Activated T-helper 17 cell treated with anti-CD3 and anti-CD28 coated beads, Interleukin-2, amount 50 U/mL, for 72 hours (primary cell): ENCODE measurements at regions not wholly inside any gene's neighbourhood (a gene's known extent, or its start where the extent isn't known, plus 50 kb on each side); places are given as distances from the start of the nearest gene placed in this dataset.

Experiments
- ATAC-seq: fragments of 150-1000 bp; cut with Tn5 transposase; replicated peaks from 2 replicates; pipeline ENCODE4 v1.10.0; 2021; ENCODE audit warnings: mild to moderate bottlenecking, moderate library complexity
- H3K27ac Mint-ChIP-seq: one replicate; pipeline ENCODE4 v1.8.0; 2022; ENCODE audit warnings: mixed read lengths
- H3K27me3 Mint-ChIP-seq: one replicate; pipeline ENCODE4 v1.8.0; 2022; ENCODE audit warnings: mixed read lengths
- H3K36me3 Mint-ChIP-seq: one replicate; pipeline ENCODE4 v1.8.0; 2022; ENCODE audit warnings: low read depth, mild to moderate bottlenecking, mixed read lengths
- H3K4me1 Mint-ChIP-seq: one replicate; pipeline ENCODE4 v1.8.0; 2022; ENCODE audit warnings: mixed read lengths
- H3K4me3 Mint-ChIP-seq: one replicate; pipeline ENCODE4 v1.8.0; 2022; ENCODE audit warnings: mild to moderate bottlenecking, mixed read lengths
- H3K9me3 Mint-ChIP-seq: one replicate; pipeline ENCODE4 v1.8.0; 2022; ENCODE audit warnings: mixed read lengths

GRCh38 chr6:41451515-41452163, 94.5 kb upstream of the FOXP4 start:
- H3K9me3 Mint-ChIP-seq, result no peaks in the 10 kb centered on the region
- H3K36me3 Mint-ChIP-seq, result no peaks in the 10 kb centered on the region
- H3K4me3 Mint-ChIP-seq, result no peak overlapping the region
- no peak for ATAC-seq
- no peaks in the 10 kb centered on the region for H3K4me1 Mint-ChIP-seq
- no peaks in the 10 kb centered on the region for H3K27me3 Mint-ChIP-seq
- H3K27ac Mint-ChIP-seq, result no peak overlapping the region

GRCh38 chr6:41452763-41453162, 93.4 kb upstream of the FOXP4 start:
- H3K27me3 Mint-ChIP-seq, result no peaks in the 10 kb centered on the region
- H3K4me3 Mint-ChIP-seq, result no peak overlapping the region
- H3K9me3 Mint-ChIP-seq, result no peaks in the 10 kb centered on the region
- H3K36me3 Mint-ChIP-seq, result no peaks in the 10 kb centered on the region
- no peak overlapping the region for H3K27ac Mint-ChIP-seq
- ATAC-seq, result no peak
- H3K4me1 Mint-ChIP-seq, result no peaks in the 10 kb centered on the region

GRCh38 chr6:41453244-41453643, 92.9 kb upstream of the FOXP4 start:
- Mint-ChIP-seq H3K36me3 (no peaks in the 10 kb centered on the region), H3K9me3 (no peaks in the 10 kb centered on the region), H3K4me3 (no peak overlapping the region), H3K27ac (no peak overlapping the region), H3K27me3 (no peaks in the 10 kb centered on the region), H3K4me1 (no peaks in the 10 kb centered on the region)
- ATAC-seq, result no peak

DNA sequence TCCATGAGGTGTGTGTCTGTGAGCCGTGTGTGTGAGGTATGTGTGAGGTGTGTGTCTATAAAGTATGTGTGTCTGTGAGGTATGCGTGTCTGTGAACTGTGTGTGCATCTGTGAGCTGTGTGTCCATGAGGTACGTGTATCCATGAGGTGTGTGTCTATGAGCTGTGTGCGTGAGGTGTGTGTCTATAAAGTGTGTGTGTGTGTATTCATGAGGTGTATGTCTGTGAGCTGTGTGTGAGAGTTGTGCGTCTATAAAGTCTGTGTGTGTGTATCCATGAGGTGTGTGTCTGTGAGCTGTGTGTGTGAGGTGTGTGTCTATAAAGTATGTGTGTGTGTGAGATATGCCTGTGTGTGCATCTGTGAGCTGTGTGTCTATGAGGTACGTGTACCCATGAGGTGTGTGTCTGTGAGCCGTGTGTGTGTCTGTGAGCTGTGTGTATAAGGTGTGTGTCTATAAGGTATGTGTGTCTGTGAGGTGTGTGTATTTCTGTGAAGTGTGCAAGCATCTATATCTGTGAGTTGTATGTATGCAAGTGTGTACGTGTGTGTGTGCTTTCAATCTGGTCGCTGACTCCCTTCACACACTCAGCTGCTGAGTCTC, 91.9 kb upstream of the FOXP4 start:
- no peak overlapping the region for H3K27ac Mint-ChIP-seq

GRCh38 chr6:41455410-41455809, 90.8 kb upstream of the FOXP4 start:
- Mint-ChIP-seq H3K36me3 (no peaks in the 10 kb centered on the region), H3K27me3 (no peaks in the 10 kb centered on the region)

More for the DNA sequence above, 91.9 kb upstream of the FOXP4 start:
- ATAC-seq, result no peak
- no peaks in the 10 kb centered on the region for H3K36me3 Mint-ChIP-seq
- no peaks in the 10 kb centered on the region for H3K4me1 Mint-ChIP-seq
- H3K27me3 Mint-ChIP-seq, result no peaks in the 10 kb centered on the region
- no peak overlapping the region for H3K4me3 Mint-ChIP-seq
- H3K9me3 Mint-ChIP-seq, result no peaks in the 10 kb centered on the region

DNA sequence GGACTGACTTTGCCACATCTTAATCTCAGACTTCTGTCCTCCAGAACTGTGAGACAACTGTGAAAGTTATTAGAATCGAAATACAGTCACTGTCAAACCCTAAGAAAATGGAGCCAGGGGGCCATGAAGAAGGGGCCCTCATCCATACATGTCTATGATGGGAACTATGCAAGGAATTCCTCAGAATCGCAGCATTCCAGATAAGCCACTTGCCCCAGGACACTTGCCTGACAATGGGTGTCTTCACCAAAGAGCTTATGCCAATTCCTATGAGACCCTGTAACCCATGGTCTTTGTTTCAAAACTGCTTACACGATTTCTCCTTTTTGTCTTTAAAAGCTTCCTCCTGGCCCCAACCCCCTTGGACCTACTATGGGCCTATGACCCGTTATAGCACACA, 90.4 kb upstream of the FOXP4 start:
- H3K36me3 Mint-ChIP-seq, result no peaks in the 10 kb centered on the region
- ATAC-seq, result no peak

More at GRCh38 chr6:41455410-41455809, 90.8 kb upstream of the FOXP4 start:
- H3K27ac Mint-ChIP-seq, result no peak overlapping the region
- H3K4me1 Mint-ChIP-seq, result no peaks in the 10 kb centered on the region
- no peaks in the 10 kb centered on the region for H3K9me3 Mint-ChIP-seq
- no peak overlapping the region for H3K4me3 Mint-ChIP-seq
- no peak for ATAC-seq

GRCh38 chr6:41457303-41457670, 88.9 kb upstream of the FOXP4 start:
- Mint-ChIP-seq H3K27ac (no peak overlapping the region), H3K4me1 (no peaks in the 10 kb centered on the region), H3K9me3 (no peaks in the 10 kb centered on the region), H3K4me3 (no peak overlapping the region), H3K36me3 (no peaks in the 10 kb centered on the region), H3K27me3 (no peaks in the 10 kb centered on the region)
- no peak for ATAC-seq

More for the DNA sequence above, 90.4 kb upstream of the FOXP4 start:
- no peak overlapping the region for H3K27ac Mint-ChIP-seq
- no peak overlapping the region for H3K4me3 Mint-ChIP-seq
- no peaks in the 10 kb centered on the region for H3K4me1 Mint-ChIP-seq
- no peaks in the 10 kb centered on the region for H3K9me3 Mint-ChIP-seq
- H3K27me3 Mint-ChIP-seq, result no peaks in the 10 kb centered on the region

DNA sequence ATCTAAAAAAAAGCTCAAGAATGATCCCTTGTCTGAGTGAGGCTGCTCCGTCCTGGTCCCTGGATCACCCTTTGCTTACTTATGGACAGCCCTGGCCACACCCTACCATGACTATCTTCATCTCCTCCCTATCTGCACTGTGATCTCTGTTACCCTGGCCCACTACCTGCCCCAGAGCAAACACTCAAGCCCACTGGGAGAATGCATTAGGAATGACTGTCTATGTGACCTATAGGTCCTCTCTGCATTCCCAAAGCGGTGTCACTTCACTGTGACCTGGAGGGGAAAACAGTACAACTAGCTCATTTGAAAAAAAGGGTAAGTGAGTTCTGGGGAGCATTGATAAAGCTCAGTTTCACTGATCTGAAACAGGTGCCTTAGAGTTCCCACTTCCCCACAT, 86.4 kb upstream of the FOXP4 start:
- H3K27ac Mint-ChIP-seq, result no peak overlapping the region

DNA sequence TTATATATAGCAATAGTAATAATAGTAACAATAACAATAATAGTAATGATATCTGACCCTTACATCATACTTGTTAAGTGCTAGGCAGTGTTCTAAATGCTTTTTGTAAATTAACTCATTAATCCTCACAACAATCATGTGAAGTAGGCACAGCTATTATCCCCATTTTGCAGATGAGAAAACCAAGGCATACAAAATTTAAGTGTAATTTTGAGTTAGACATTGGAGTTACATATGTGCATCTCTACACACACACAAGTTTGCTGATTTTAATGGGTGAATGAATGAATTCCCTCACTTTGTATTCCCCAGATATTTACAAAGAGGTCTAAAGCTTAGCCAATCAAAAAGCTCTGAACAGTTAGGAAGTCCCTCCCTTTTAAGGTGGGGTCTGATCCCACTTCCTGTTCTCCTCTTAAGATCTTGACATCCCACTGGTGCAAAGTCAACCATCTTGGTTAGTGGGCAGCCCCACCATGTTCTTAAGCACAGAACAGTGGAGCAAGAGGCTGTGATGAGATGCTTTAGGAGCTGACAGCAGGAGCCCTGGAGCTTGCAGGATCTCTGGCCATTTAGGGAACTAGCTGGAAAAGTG, 85.3 kb upstream of the FOXP4 start:
- H3K36me3 Mint-ChIP-seq, result no peaks in the 10 kb centered on the region
- H3K4me1 Mint-ChIP-seq, result peaks cover 3% of the 10 kb centered on the region
- no peak for ATAC-seq
- H3K9me3 Mint-ChIP-seq, result no peaks in the 10 kb centered on the region
- no peak overlapping the region for H3K27ac Mint-ChIP-seq
- H3K27me3 Mint-ChIP-seq, result peaks cover 17% of the 10 kb centered on the region
- H3K4me3 Mint-ChIP-seq, result no peak overlapping the region

More for the DNA sequence above, 86.4 kb upstream of the FOXP4 start:
- ATAC-seq, result no peak
- Mint-ChIP-seq H3K27me3 (peaks cover 10% of the 10 kb centered on the region), H3K4me1 (peaks cover 3% of the 10 kb centered on the region), H3K4me3 (no peak overlapping the region), H3K36me3 (no peaks in the 10 kb centered on the region), H3K9me3 (no peaks in the 10 kb centered on the region)

- Mint-ChIP-seq H3K9me3 (no peaks in the 10 kb centered on the region), H3K27ac (no peak overlapping the region), H3K4me1 (peaks cover 3% of the 10 kb centered on the region), H3K36me3 (no peaks in the 10 kb centered on the region), H3K4me3 (no peak overlapping the region), H3K27me3 (peaks cover 29% of the 10 kb centered on the region)
- no peak for ATAC-seq
Observed at GRCh38 chr6:41462033-41462432, 84.1 kb upstream of the FOXP4 start.

DNA sequence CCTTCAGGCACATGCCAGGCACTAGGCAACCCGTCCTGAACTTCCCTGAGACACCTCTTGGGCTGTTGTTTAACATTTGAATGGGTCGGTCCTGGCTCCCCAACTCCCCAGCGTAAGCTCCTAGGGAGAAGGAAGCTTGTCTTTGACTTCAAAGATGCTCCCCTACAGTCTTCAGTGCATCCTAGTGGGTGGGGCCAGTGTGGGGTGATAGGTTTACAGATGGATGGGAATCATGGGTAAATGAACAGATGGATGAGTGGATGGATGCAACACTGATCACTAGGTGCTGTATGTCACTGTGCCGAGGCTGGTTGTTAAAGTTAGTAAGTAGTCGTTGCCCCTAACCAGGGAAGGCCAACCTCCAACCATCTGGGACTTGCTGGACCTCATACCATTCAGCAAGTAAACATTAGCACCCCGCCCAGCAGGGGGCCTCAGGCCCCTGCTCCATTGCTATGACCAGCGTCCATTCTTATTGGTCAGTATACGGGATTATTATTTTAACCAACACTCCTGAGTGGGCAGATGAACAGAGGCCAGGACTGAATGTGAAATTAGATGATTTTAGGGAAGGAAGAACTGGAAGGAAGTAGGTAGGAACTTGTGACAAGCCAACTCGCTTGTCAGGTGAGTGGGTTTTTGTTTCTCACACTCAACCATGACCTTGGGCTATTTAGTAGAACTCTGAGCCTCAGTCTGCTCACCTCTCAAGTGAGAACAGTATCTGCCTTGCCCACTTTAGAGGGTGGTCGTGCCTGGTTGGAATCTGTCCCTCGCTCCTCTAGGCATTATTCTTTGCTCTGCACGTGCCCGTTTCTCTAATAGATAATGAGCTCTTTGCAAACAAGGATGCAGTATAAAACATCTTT, 82.9 kb upstream of the FOXP4 start:
- Mint-ChIP-seq H3K27ac (no peak overlapping the region), H3K36me3 (no peaks in the 10 kb centered on the region), H3K4me1 (peaks cover 3% of the 10 kb centered on the region), H3K27me3 (peaks cover 35% of the 10 kb centered on the region), H3K9me3 (no peaks in the 10 kb centered on the region), H3K4me3 (no peak overlapping the region)
- peak; percentile 70 for ATAC-seq

- H3K4me1 Mint-ChIP-seq, result peaks cover 3% of the 10 kb centered on the region
- H3K27me3 Mint-ChIP-seq, result peaks cover 43% of the 10 kb centered on the region
- H3K4me3 Mint-ChIP-seq, result no peak overlapping the region
- no peaks in the 10 kb centered on the region for H3K9me3 Mint-ChIP-seq
- H3K36me3 Mint-ChIP-seq, result no peaks in the 10 kb centered on the region
- ATAC-seq, result no peak
- no peak overlapping the region for H3K27ac Mint-ChIP-seq
Observed at GRCh38 chr6:41464019-41464418, 82.2 kb upstream of the FOXP4 start.

- Mint-ChIP-seq H3K27ac (no peak overlapping the region), H3K36me3 (no peaks in the 10 kb centered on the region), H3K4me3 (no peak overlapping the region), H3K9me3 (no peaks in the 10 kb centered on the region), H3K27me3 (peaks cover 47% of the 10 kb centered on the region), H3K4me1 (peaks cover 4% of the 10 kb centered on the region)
- ATAC-seq, result no peak
Observed at GRCh38 chr6:41464481-41464880, 81.7 kb upstream of the FOXP4 start.

GRCh38 chr6:41466437-41466990, 79.7 kb upstream of the FOXP4 start:
- Mint-ChIP-seq H3K9me3 (no peaks in the 10 kb centered on the region), H3K36me3 (no peaks in the 10 kb centered on the region), H3K27ac (peak overlapping the region; percentile 42), H3K4me3 (no peak overlapping the region), H3K4me1 (peaks cover 10% of the 10 kb centered on the region), H3K27me3 (peaks cover 61% of the 10 kb centered on the region)
- ATAC-seq, result no peak
